PFSK-1 (cell line): ENCODE measurements at regions not wholly inside any gene's neighbourhood (a gene's known extent, or its start where the extent isn't known, plus 50 kb on each side); places are given as distances from the start of the nearest gene placed in this dataset.

Experiments used
- FOXP2 ChIP-seq: optimal IDR thresholded peaks from 2 replicates; pipeline ENCODE3; 2011; ENCODE audit warnings: borderline replicate concordance, control low read depth, inconsistent platforms; ENCODE audit not compliant: insufficient read depth; ENCODE audit errors: extremely low read length, extremely low read depth
- POLR2AphosphoS5 ChIP-seq: IDR thresholded peaks from 2 replicates; pipeline ENCODE4 v1.6.1; 2012; ENCODE audit warnings: low read depth, mild to moderate bottlenecking, control low read depth, low read length, moderate library complexity
- SIN3A ChIP-seq: IDR thresholded peaks from 2 replicates; pipeline ENCODE4 v1.6.1; 2012; ENCODE audit warnings: mild to moderate bottlenecking, low read length, moderate library complexity, borderline replicate concordance; ENCODE audit not compliant: insufficient read depth
- TAF1 ChIP-seq: IDR thresholded peaks from 2 replicates; pipeline ENCODE4 v1.6.1; 2012; ENCODE audit warnings: low read length, control low read depth, borderline replicate concordance; ENCODE audit not compliant: insufficient read depth
- TF ChIP-seq, protein P1 (sequence below), 2 experiments: IDR thresholded peaks; 2 replicates each; pipeline versions ENCODE4 v1.6.1 to v1.8.0; 2011 to 2012; ENCODE audit warnings: low read depth in 2 of 2, low read length in 2 of 2, control low read depth in 1 of 2, inconsistent platforms in 1 of 2, mild to moderate bottlenecking in 1 of 2, moderate library complexity in 1 of 2; ENCODE audit not compliant: insufficient read depth in 1 of 2

DNA sequence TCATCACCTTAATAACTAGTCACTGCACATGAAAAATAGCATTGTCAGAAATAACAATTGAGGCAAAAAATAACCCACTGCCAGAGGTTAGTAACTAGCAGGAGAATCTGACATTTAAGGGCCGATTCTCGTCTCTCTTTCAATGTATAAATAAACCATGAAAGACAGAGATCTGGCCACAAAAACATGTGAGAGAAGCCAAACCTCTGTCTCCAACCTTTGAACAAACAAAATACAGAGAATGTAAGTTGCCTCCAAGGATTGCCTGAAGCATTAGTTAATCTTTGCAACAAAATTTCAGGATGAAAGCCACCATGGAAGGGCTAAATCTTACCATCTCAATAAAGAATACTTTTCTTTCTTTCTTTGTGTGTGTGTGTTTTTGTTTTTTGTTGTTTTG lies 257.4 kb upstream of the TMTC1 start:
- TF ChIP-seq POLR2AphosphoS5 (no peak), TAF1 (no peak), SIN3A (no peak), FOXP2 (no peak)
- TF ChIP-seq, protein P1, sequence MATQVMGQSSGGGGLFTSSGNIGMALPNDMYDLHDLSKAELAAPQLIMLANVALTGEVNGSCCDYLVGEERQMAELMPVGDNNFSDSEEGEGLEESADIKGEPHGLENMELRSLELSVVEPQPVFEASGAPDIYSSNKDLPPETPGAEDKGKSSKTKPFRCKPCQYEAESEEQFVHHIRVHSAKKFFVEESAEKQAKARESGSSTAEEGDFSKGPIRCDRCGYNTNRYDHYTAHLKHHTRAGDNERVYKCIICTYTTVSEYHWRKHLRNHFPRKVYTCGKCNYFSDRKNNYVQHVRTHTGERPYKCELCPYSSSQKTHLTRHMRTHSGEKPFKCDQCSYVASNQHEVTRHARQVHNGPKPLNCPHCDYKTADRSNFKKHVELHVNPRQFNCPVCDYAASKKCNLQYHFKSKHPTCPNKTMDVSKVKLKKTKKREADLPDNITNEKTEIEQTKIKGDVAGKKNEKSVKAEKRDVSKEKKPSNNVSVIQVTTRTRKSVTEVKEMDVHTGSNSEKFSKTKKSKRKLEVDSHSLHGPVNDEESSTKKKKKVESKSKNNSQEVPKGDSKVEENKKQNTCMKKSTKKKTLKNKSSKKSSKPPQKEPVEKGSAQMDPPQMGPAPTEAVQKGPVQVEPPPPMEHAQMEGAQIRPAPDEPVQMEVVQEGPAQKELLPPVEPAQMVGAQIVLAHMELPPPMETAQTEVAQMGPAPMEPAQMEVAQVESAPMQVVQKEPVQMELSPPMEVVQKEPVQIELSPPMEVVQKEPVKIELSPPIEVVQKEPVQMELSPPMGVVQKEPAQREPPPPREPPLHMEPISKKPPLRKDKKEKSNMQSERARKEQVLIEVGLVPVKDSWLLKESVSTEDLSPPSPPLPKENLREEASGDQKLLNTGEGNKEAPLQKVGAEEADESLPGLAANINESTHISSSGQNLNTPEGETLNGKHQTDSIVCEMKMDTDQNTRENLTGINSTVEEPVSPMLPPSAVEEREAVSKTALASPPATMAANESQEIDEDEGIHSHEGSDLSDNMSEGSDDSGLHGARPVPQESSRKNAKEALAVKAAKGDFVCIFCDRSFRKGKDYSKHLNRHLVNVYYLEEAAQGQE (IDR thresholded peaks at IDR 0.05; ENCODE audit: insufficient read depth in 1 of 2, low read depth in 2 of 2, low read length in 2 of 2), result no peak

DNA sequence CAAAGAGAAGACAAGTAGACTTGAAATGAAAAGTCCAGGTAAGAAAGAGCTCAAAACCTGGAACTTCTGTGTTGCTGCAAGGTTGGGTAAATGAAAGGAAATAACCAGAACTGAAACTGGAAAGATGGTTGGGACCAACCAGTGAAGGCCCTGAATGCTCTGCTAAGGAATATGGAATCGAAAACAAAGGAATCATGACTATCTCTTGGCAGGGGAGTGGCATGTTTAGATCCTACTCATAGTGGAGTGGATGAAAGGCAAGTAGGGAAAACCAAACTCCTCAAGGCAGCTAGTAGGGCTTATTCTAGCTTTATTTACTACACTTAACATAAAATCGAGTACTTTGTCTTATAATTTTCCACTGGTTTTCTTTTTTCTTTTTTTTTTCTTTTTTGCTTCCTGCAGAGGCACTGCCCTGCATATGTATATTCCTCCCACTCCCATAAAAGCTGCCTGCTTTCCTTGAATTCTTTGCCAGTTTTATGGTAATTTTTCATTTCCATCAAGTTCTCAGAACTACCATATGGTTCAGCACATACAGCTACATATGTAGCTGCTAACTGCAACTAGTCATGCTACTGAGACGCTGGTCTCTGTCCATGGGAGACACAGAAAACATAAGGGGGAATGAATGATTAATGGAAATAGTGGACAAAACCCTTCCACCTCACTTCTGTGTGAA lies 247.1 kb upstream of the TMTC1 start:
- TF ChIP-seq TAF1 (no peak), POLR2AphosphoS5 (no peak), FOXP2 (no peak), SIN3A (no peak)
- TF ChIP-seq, protein P1 (IDR thresholded peaks at IDR 0.05; ENCODE audit: insufficient read depth in 1 of 2, low read depth in 2 of 2, low read length in 2 of 2), result no peak

DNA sequence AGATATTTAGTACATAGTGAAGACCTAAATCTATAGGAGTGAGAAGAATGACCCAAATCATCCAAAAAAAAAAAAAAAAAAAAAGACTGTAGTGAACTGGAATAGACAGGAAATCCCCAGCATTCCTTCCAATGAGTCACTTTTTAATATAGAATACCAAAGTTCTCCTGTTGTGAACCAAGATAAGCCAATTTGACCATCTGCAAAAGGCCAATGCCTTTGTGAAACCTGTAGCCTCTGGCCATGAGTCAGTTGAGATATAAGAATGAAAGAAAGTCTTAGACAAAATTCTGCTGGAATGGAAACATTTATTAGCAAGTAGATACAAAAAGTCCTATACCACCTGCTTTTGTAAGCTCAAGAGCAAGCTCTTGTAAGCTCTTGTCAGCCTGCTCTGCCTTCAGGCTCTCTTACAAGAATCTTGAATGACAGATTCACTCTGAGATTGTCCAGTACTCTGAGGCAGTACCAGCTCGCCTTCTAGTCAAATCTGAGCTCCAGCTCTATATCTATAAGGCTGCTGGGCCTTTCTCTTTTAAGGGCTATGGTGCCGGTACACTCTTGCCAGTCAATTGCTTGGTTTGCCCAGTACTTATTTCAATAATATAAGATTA lies 243.0 kb upstream of the TMTC1 start:
- no peak for TF ChIP-seq POLR2AphosphoS5

DNA sequence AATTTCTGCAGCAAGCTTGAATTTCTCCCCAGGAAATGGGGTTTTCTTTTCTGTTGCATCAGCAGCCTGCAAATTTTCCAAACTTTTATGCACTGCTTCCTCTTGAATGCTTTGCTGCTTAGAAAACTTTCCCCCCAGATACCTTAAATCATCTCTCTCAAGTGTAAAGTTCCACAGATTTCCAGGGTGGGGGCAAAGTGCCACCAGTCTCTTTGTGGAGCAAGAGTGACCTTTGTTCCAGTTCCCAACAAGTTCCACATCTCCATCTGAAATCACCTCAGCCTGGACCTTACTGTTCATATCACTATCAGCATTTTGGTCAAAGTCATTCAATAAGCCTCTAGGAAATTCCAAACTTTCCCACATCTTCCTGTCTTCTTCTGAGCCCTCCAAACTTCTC lies 241.6 kb upstream of the TMTC1 start:
- no peak for TF ChIP-seq SIN3A
- no peak for TF ChIP-seq FOXP2
- no peak for TF ChIP-seq POLR2AphosphoS5
- TF ChIP-seq, protein P1 (IDR thresholded peaks at IDR 0.05; ENCODE audit: insufficient read depth in 1 of 2, low read depth in 2 of 2, low read length in 2 of 2), result no peak
- no peak for TF ChIP-seq TAF1

DNA sequence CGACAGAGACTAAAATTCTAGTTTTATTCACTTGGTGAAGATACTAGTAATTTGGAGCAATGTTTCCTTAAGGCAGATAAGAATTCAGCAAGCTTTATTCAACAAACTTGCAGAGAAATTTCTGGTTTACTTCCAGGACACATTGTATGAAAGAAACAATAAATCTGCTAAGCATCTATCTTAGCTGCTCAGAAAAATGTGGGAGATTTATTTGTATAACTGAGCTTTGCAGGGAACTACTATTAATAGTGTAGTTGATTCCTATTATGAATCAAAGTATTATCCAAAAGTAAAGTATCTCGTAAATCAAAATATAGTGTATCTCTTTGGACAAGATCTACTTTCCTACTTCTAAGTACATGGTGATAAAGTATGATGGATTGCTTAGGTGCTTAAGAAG lies 239.4 kb upstream of the TMTC1 start:
- TF ChIP-seq TAF1, result no peak
- no peak for TF ChIP-seq SIN3A
- TF ChIP-seq FOXP2, result no peak
- TF ChIP-seq, protein P1 (IDR thresholded peaks at IDR 0.05; ENCODE audit: insufficient read depth in 1 of 2, low read depth in 2 of 2, low read length in 2 of 2), result no peak
- TF ChIP-seq POLR2AphosphoS5, result no peak
